DOHH2 (cell line): ENCODE measurements at regions not wholly inside any gene's neighbourhood (a gene's known extent, or its start where the extent isn't known, plus 50 kb on each side); places are given as distances from the start of the nearest gene placed in this dataset.

ENCODE experiments used
- H3F3A ChIP-seq: fragments of 200-600 bp; sonication (generic), shearing (Covaris generic); 2 replicates; pipeline ENCODE4 v1.6.0; 2016; ENCODE audit warnings: antibody characterized with exemption, mild to moderate bottlenecking; ENCODE audit not compliant: control insufficient read depth, insufficient read depth
- H3K27ac ChIP-seq: fragments of 200-600 bp; sonication (generic); 2 replicates; pipeline ENCODE4 v1.5.1; 2014; ENCODE audit warnings: low read depth, mild to moderate bottlenecking, low read length, moderate library complexity
- H3K27me3 ChIP-seq: fragments of 200-600 bp; sonication (generic); 2 replicates; pipeline ENCODE4 v1.6.1; 2014; ENCODE audit warnings: mild to moderate bottlenecking, low read length, mixed read lengths; ENCODE audit not compliant: control insufficient read depth
- H3K36me3 ChIP-seq: fragments of 200-600 bp; sonication (generic); 2 replicates; pipeline ENCODE4 v1.6.1; 2014; ENCODE audit warnings: mild to moderate bottlenecking, low read length, moderate library complexity, mixed read lengths; ENCODE audit not compliant: control insufficient read depth
- H3K4me1 ChIP-seq: fragments of 200-600 bp; sonication (generic); 2 replicates; pipeline ENCODE4 v1.6.1; 2014; ENCODE audit warnings: mild to moderate bottlenecking, low read length, mixed read lengths; ENCODE audit not compliant: control insufficient read depth
- H3K4me2 ChIP-seq: fragments of 200-600 bp; sonication (generic); 2 replicates; pipeline ENCODE4 v1.6.0; 2014; ENCODE audit warnings: mild to moderate bottlenecking, low read length, moderate library complexity
- H3K4me3 ChIP-seq: fragments of 200-600 bp; sonication (generic); 2 replicates; pipeline ENCODE4 v1.5.1; 2014; ENCODE audit warnings: mild to moderate bottlenecking, low read length, mixed read lengths
- H3K79me2 ChIP-seq: fragments of 200-600 bp; sonication (generic); 2 replicates; pipeline ENCODE4 v1.6.1; 2014; ENCODE audit warnings: mild to moderate bottlenecking, low read length, mixed read lengths; ENCODE audit not compliant: control insufficient read depth
- H3K9me2 ChIP-seq: fragments of 200-600 bp; sonication (generic); replicated peaks from 2 replicates; pipeline ENCODE4 v1.6.1; 2014; ENCODE audit warnings: mild to moderate bottlenecking, low read length, mixed read lengths; ENCODE audit not compliant: control insufficient read depth
- H3K9me3 ChIP-seq: fragments of 200-600 bp; sonication (generic); 2 replicates; pipeline ENCODE4 v1.6.1; 2014; ENCODE audit warnings: antibody characterized with exemption, low read length, mixed read lengths; ENCODE audit not compliant: control insufficient read depth, insufficient read depth
- H4K20me1 ChIP-seq: fragments of 200-600 bp; sonication (generic); 2 replicates; pipeline ENCODE4 v1.6.0; 2014; ENCODE audit warnings: low read depth, mild to moderate bottlenecking, antibody characterized with exemption, low read length, moderate library complexity; ENCODE audit not compliant: control insufficient read depth, insufficient read depth
- EZH2phosphoT487 ChIP-seq: fragments of 200-600 bp; sonication (generic); IDR thresholded peaks from 2 replicates; pipeline ENCODE4 v1.6.1; 2017; ENCODE audit warnings: borderline replicate concordance, mild to moderate bottlenecking, antibody characterized with exemption, low read length, moderate library complexity, mixed read lengths
- TF ChIP-seq, protein P1 (sequence below): fragments of 200-600 bp; sonication (generic); IDR thresholded peaks from one replicate; pipeline ENCODE4 v1.5.1; 2014; ENCODE audit warnings: antibody characterized with exemption, mild to moderate bottlenecking, low read depth, low read length; ENCODE audit not compliant: poor library complexity, severe bottlenecking

DNA sequence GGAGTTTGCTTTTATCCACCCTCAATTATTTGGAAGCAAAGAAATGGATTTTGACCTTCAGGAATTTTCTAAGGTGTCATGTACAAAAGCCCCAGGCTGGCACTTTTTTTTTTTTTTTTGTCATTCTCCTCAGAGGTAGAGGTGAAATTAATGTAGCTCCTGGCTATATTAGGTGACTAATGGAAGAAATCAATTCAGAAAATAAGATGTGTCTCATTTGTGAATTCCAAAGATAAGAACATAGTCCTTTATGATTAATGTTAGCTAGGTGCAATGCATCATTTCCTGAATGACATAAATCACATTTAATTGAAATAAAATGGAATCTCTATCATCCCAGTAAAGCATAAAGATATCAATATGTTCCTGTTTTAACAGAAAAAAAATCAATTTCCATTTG lies 477.6 kb downstream of the FBXO15 start:
- Histone ChIP-seq H3K27me3 (no peaks in the 10 kb centered on the region), H3K27ac (no peak overlapping the region), H3F3A (no peaks in the 10 kb centered on the region), H3K9me3 (no peaks in the 10 kb centered on the region), H3K36me3 (no peaks in the 10 kb centered on the region), H3K4me3 (no peak overlapping the region), H3K79me2 (no peaks in the 10 kb centered on the region), H3K9me2 (no peaks in the 10 kb centered on the region), H4K20me1 (no peaks in the 10 kb centered on the region), H3K4me1 (no peaks in the 10 kb centered on the region), H3K4me2 (no peak overlapping the region)
- TF ChIP-seq EZH2phosphoT487 = no peak
- TF ChIP-seq, protein P1, sequence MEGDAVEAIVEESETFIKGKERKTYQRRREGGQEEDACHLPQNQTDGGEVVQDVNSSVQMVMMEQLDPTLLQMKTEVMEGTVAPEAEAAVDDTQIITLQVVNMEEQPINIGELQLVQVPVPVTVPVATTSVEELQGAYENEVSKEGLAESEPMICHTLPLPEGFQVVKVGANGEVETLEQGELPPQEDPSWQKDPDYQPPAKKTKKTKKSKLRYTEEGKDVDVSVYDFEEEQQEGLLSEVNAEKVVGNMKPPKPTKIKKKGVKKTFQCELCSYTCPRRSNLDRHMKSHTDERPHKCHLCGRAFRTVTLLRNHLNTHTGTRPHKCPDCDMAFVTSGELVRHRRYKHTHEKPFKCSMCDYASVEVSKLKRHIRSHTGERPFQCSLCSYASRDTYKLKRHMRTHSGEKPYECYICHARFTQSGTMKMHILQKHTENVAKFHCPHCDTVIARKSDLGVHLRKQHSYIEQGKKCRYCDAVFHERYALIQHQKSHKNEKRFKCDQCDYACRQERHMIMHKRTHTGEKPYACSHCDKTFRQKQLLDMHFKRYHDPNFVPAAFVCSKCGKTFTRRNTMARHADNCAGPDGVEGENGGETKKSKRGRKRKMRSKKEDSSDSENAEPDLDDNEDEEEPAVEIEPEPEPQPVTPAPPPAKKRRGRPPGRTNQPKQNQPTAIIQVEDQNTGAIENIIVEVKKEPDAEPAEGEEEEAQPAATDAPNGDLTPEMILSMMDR = no peak

DNA sequence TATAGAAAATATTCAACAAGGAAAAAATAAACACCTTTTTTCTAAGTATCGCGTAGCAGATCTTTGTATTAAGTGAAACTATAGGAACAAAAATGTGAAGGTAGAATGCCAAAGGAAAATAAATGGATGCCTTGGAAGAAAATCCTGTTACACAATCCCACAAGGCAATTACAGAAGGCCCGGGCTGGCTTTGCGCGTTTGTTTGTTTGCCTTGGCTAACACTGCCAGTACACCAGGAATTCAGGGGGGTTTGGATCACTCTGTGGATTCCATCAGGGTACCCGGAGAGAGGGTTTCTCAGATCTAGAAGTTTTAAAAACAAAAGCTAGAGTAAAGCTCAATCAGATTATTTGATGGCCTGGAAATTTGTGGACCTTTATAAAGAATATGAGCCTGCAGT lies 478.3 kb downstream of the FBXO15 start:
- Histone ChIP-seq H3K9me2 (no peaks in the 10 kb centered on the region), H4K20me1 (no peaks in the 10 kb centered on the region), H3K27ac (no peak overlapping the region), H3K4me1 (no peaks in the 10 kb centered on the region), H3K36me3 (no peaks in the 10 kb centered on the region), H3K27me3 (no peaks in the 10 kb centered on the region), H3K4me3 (no peak overlapping the region), H3K79me2 (no peaks in the 10 kb centered on the region), H3K4me2 (no peak overlapping the region), H3F3A (no peaks in the 10 kb centered on the region), H3K9me3 (no peaks in the 10 kb centered on the region)
- TF ChIP-seq, protein P1 = no peak
- no peak for TF ChIP-seq EZH2phosphoT487

DNA sequence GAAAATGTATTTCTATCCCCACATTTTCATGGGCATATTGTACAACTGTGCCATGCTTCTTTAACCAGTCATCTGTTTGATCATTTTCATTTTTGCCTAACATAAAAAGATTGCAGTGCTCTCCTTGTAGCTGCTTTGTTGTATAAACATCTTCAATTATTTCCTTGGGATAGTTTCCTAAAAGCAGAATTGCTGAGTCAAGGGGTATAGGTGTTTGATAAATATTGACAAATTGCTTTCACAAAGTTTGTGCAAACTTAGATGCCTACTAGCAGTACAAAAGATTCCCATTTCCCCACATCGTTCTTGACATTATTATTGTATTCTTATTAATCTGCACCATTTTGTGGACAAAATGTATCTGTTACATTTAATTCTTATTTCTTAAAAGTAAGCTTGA lies 479.6 kb downstream of the FBXO15 start:
- TF ChIP-seq EZH2phosphoT487 = no peak
- Histone ChIP-seq H3K79me2 (no peaks in the 10 kb centered on the region), H3F3A (no peaks in the 10 kb centered on the region), H4K20me1 (no peaks in the 10 kb centered on the region), H3K9me3 (no peaks in the 10 kb centered on the region), H3K4me2 (no peak overlapping the region), H3K27ac (no peak overlapping the region), H3K4me1 (no peaks in the 10 kb centered on the region), H3K27me3 (no peaks in the 10 kb centered on the region), H3K9me2 (no peaks in the 10 kb centered on the region), H3K36me3 (no peaks in the 10 kb centered on the region), H3K4me3 (no peak overlapping the region)

DNA sequence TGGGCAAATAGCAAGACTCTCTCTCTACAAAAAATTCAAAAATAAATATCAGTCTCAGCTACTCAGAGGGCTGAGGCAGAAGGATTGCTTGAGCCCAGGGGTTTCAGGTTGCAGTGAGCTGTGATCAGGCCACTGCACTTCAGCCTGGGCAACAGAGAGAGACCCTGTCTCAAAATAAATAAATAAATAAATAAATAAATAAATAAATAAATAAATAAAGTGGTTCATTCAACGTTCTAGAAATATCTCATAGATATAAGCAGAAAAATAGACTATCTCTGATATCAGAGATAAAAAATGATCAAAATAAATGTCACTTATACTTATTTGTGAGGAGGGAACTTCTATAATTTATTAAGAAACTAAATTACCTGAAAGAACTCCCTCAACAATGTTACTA lies 480.9 kb downstream of the FBXO15 start:
- H3K9me3 ChIP-seq = no peaks in the 10 kb centered on the region
- no peaks in the 10 kb centered on the region for H3K9me2 ChIP-seq
- H3K4me3 ChIP-seq = no peak overlapping the region
- H3F3A ChIP-seq = no peaks in the 10 kb centered on the region
- H3K79me2 ChIP-seq = no peaks in the 10 kb centered on the region
- no peaks in the 10 kb centered on the region for H4K20me1 ChIP-seq
- no peaks in the 10 kb centered on the region for H3K36me3 ChIP-seq
- TF ChIP-seq, protein P1 = no peak
- TF ChIP-seq EZH2phosphoT487 = no peak
- H3K4me2 ChIP-seq = no peak overlapping the region
- no peaks in the 10 kb centered on the region for H3K4me1 ChIP-seq
- no peaks in the 10 kb centered on the region for H3K27me3 ChIP-seq
- no peak overlapping the region for H3K27ac ChIP-seq
